ENCODE measurements at regions not wholly inside any gene's neighbourhood (a gene's known extent, or its start where the extent isn't known, plus 50 kb on each side); places are given as distances from the start of the nearest gene placed in this dataset.

DNA sequence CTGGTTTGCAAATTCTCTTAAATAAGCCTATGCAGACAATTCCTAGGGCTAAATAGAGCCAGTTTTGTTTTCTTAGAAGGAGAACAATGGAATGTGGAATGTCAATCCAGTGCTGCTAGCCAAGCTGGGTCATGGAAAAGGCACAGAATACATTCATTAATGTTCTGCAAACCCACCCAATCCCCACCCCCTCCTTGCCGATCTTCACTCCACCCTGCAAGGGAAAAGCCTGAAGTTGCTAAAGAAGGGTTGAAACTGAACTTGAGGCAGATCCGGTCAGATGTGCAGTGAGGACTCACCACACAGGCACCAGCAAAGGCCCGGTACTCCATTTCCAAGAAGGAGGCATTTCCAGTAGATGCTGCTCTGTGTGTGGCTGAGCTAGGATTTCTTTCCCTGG is 179.6 kb downstream of the PLPP3 start:
- intact Hi-C loops (cut with DNase I): loop anchor here (5.0 to 10.0 kb wide), 3 partner anchors 105 to 325 kb away; no protein-coding TSS in a partner anchor

DNA sequence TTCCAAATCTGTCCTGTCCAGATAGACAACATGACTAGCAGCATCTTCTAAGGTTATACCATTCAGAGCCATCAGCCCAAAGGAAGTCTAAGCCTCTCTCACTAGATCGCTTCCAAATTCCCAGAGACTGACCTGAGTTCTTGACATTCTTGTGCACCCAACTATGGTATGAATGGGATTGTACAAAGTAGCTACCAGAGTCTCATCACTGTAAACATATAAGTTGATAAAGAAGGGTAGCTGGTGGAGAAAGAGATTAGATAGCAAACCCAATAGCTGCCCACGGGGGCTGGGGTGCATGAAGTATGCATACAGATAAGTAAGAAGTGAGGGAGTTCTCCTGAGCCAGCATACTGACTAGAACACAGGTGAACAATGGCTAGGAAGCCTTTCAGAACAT is 180.0 kb downstream of the PLPP3 start:
- intact Hi-C loops (cut with DNase I): no loop called here
- no peak for DNase-seq (ENCODE audit: low spot score)

More for the DNA sequence above, 179.6 kb downstream of the PLPP3 start:
- no peak for DNase-seq (ENCODE audit: low spot score)

DNA sequence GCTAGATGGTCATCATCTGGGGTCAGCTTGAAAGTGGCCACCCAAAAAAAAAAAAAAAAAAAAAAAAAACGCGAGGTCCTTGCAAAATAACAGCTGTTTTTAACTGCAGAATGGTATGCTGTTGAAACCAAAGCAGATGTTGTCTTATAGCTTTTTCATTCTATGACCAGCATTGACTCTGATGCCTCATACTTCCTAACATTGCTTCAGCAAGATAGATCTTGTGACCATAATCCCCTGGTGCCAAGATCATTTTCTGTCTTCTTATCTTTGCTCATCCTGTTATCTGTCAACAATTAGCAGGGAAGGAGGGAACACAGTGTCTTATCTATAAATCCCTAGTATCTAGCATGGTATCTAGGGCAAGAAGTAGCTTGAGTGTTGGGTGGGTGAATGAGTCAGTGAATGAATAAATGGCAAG is 181.5 kb downstream of the PLPP3 start:
- intact Hi-C loops (cut with DNase I): no loop called here
- no peak for DNase-seq (ENCODE audit: low spot score)

DNA sequence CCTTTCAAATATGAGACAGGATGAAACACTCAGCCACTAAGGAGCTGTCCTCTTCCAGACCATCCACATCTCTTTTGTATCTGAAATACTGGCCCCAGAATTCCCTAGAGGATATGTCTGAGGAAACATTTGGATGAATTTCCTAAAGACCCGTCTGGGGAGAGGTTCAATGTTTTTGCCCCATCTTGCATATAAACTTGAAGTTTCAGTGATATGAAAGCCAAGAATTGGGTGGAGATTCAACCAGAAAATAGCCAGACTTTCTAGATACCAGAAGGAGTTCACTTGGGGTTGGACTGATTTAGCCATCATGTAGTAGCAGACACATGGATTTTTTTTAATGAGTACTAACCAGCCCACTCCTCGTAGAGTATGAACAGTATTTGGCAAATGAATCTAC is 182.0 kb downstream of the PLPP3 start:
- no peak for DNase-seq (ENCODE audit: low spot score)
- intact Hi-C loops (cut with DNase I): no loop called here

DNA sequence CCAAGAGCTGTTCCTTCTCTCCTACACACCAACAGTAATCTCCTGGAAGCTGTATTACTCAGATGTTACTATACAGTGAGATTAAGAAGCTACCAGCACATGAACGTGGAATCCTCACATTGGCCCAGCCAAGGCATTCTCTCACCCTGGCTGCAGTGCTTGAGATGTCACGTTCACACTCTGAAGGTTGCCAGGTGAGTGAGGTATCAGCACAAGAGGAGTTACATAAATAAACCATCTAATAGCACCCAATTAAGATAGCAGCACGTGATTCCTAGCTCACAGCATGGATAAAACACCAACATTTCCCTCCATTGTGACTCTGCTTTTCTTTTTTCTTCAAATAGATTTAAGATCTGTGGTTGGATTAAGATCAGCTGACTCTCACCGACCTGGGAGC is 182.8 kb downstream of the PLPP3 start:
- DNase-seq (ENCODE audit: low spot score): no peak
- intact Hi-C loops (cut with DNase I): no loop called here

DNA sequence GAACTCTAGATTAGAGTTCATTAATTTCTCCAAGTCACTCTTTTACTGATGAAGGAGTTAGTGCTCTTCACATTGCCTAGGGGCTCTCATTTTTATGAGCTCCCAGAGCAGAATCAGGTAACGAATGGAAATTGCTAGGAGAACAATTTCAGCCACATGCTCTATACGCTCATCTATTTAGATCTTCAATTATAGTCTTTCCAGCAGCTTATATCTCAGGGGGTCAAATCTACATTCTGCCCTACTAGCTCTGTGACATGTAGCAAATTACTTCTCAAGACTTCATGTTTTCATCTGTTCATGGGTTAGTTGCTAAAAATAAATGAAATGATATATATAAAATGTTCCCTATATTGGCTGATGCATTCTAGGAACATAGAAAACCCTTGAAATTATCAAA is 183.6 kb downstream of the PLPP3 start:
- no peak for DNase-seq (ENCODE audit: low spot score)
- intact Hi-C loops (cut with DNase I): no loop called here

DNA sequence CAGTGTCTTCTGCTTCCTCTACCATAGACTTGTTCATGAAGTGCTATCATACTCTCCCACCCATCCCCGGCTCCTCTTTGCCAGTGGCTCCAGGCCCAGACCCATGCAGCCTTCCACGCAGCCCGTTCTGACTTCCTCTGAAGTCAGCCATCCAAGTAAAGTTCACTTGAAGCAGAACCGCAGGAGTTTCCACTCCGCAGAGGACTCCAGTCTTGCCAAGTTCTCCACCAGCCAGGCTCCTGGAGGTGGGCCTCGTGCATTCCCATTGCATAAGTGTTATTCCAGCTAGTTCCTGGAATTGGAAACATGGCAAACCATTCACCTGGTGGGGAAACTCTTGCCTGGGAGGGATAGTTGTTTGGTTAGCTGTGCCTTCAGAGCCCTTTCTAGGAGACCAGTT is 185.1 kb downstream of the PLPP3 start:
- DNase-seq (ENCODE audit: low spot score): no peak
- intact Hi-C loops (cut with DNase I): loop anchor here (5.0 kb wide), 1 partner anchor 202 kb away; no protein-coding TSS in a partner anchor

DNA sequence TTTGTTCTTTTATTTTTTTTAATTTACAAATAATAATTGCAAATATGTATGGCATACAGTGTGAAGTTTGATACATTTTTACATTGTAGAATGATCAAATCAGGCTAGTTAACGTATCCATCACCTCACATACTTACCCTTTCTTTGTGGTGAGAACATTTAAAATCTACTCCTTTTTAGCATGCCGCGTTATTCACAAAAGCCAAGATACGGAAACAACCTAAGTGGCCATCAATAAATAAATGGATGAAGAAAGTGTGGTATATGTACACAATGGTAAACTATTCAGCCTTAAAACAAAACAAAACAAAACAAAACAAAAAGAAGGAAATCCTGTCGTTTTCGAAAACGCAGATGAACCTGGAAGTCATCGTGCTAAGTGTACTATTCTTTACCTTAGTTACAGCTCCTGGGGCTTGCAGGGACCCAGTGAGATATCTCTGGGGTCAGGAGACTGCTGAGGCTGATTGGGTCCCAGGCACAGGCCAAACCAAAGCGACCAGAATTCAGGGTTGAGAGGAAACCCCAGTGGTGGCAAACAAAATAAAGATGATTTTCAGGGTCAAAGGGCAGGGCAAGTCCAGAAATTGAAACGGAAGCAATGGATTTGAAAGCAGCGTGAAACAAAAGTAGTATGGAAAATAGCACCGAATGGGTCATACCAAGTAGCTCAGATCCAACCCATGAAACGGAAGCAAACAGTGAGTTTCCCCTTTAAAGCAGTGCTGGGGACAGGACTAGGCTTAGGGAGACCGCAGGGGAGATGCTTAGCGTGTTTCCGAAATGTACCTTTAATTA is 188.2 kb downstream of the PLPP3 start:
- no peak for DNase-seq (ENCODE audit: low spot score)
- intact Hi-C loops (cut with DNase I): loop anchor here (5.0 kb wide), 1 partner anchor 199 kb away; no protein-coding TSS in a partner anchor

DNA sequence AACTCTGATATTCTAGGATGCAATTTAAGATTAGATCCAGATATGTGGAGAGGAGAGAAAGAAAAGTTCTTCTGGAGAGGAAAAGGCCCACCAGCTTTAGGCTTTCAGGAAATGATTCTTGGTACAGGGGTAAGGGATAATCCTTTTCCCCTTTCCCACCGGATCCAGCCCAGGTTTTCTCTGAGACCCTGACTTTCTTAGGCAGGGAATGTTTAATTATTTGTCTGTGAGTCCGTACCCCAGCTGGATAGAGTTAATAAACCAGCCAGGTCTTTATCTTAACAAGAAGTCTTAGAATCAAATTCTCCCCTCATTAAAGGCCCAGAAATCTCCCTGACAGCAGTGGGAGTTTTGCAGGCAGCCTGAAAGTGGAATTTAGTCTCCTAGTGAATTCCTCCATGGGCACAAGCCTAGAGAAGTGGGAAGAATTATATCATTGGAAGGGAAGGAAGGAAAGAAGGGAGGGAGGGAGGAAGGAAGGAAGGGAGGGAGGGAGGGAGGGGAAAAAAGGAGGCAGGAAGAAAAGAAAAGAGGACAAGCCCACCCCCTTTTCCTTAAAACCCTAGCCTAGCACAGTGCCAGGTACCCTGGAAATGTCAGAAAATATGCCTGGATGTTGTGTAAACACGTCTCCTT is 189.0 kb downstream of the PLPP3 start:
- intact Hi-C loops (cut with DNase I): loop anchor here (5.0 kb wide), 1 partner anchor 198 kb away; no protein-coding TSS in a partner anchor
- no peak for DNase-seq (ENCODE audit: low spot score)

DNA sequence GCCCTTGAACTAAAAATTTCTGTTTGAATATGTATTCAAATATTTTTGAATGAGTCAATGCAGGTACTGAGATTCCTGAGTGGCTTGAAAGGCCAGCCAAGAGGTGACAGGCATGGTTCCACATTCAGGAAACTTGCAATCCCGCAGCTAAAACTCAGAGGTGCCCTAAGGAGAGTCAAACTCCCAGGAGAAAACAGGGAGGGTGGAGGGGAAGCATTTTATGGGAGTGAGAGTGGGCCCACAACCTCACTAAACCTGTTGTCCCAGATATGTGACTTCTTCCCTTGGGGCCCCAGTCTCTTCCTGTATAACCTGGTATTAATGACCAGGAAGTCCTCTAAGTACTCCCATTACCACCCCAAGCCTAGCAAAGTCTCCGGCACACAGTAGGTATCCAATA is 189.6 kb downstream of the PLPP3 start:
- no peak for DNase-seq (ENCODE audit: low spot score)
- intact Hi-C loops (cut with DNase I): loop anchor here (5.0 kb wide), 1 partner anchor 198 kb away; no protein-coding TSS in a partner anchor

DNA sequence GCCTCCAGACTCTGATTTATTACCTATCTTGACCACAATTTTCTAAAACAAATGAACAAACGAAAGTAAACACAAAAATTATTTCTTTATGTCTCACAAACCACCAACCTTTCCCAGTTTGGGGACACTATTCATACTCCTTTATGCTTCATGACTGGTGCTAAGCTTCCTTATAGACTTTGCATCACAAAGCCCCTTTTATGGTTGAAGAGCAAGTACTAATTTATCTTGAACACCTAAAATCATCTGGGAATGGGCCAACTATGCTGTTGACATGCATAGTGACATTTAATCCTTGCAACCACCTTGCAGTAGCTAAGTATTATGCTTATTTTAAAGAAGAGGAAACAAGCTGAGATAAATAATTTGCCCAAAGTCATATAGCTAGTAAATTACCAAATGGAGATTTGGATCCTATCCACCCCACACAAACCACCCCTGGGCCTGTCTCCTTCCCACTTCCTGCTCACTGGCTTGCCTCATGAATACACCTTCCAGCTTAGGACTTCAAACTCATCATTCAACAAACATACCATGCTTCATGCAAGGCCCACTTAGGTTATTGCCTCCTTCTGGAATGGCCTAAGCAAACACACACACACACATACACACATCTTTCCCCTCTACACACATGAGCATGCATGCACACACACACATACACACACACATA is 192.2 kb downstream of the PLPP3 start:
- no peak for DNase-seq (ENCODE audit: low spot score)
- intact Hi-C loops (cut with DNase I): no loop called here

DNA sequence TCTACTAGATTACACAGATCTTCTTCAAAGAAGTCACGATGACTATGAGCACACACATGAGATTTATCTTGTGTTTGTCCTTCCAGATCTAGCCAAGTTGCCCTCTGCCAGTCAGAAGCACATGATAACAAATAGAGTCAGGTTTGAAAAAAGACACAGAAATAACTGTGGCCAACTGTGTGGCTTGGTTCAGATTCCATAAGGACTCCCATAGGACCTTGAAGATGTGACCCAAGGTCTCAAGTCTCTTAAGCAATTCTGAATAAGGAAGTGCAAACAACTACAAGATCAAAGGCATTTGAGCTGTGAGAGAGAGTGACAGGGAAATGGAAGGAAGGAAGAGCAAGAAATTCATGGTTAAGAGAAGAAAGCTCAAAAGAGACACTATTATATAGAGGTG is 194.0 kb downstream of the PLPP3 start:
- intact Hi-C loops (cut with DNase I): no loop called here

DNA sequence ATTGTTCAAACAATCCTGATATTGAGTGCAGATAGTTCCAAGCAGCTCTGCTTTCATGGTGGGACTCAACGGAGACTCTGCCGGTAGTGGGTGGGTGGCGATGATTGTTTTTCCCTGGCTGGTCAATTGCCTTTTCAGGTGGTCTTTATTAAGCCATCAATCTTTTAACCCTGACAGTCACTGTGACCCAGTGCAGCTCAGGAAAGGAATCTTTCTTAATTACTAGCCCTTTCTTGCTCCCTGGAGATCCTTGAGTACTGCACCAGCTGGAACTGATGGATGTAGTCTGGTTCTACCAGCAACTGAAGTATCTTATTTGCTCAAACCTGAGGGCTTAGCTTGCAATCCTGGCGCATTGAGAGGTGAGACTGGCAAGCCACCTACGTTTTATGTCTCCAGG is 196.4 kb downstream of the PLPP3 start:
- intact Hi-C loops (cut with DNase I): no loop called here
- DNase-seq (ENCODE audit: low spot score): no peak

More for the DNA sequence above, 194.0 kb downstream of the PLPP3 start:
- DNase-seq (ENCODE audit: low spot score): no peak

DNA sequence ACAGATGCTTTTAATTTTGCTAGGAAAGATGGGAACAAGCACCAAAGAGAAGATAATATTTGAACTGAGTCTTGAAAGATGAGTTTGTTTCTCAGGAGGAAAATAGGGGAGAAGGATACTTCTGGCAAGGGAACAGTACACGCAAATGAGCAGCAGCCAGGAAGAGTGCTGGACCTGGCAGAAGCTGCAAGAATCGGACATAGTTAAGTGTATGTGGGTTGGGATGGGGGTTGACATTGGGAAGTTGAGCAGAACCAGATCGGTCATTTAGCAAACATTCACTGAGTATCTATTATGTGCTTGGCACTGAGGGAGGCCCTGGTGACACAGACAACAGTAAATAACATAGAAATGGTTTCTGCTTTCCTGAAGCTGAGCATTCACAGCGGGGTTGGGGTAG is 198.8 kb downstream of the PLPP3 start:
- intact Hi-C loops (cut with DNase I): no loop called here
- DNase-seq (ENCODE audit: low spot score): no peak

DNA sequence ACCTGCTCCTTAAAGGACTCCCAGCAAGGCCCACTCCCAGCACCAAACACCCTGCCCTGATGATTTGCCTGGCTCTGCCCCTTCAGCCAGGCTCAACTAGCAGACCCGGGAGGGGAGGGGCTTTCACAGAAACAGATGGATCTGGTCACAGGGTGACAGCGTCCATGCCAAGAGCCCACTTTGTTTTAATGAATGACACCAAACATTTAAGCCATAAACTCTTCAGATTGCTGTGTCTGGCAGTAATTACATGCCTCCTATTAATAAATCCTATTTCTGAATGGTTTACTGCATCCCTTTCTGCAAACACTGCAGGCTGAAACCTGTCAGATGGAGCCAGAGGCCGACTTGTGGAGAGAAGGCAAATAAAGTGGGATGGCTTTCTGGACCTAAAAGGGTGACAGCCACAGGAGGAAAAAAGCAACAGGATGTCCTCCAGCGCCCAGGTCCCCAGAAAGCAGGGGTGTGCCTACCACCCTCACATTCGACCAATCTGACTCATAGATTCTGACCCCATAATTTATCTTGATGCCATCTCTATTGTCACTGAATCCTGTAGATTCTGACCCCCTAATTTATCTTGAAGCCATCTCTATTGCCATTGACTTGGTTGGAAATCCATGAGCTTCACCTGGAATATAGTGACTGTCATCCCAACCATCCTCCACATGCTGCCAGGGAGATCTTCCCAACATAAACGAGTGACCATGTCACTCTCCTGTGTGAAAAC is 200.9 kb downstream of the PLPP3 start:
- no peak for DNase-seq (ENCODE audit: low spot score)
- intact Hi-C loops (cut with DNase I): loop anchor here (2.0 to 5.0 kb wide), 2 partner anchors 49 to 200 kb away; partner anchors contain the start of gene PLPP3

DNA sequence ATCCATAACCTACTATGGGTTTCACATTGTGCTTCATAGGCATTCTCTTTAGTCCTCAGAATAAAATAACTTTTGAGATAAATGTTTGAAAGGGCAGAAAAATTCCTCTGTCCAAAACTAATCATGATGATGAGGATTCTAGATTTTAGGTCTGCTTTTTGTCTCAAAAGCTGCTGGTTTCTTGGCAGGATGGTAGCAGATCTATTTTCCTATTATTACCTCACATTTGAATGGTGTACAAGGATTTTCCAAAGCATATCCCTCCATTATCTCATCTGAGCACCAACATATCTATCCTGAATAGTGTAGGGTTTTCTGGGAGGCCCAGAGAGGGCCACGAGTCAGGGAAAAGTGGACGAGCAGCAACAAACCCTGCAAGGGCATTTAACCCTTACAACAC is 201.9 kb downstream of the PLPP3 start:
- no peak for DNase-seq (ENCODE audit: low spot score)
- intact Hi-C loops (cut with DNase I): loop anchor here (5.0 kb wide), 1 partner anchor 50 kb away; no protein-coding TSS in a partner anchor

DNA sequence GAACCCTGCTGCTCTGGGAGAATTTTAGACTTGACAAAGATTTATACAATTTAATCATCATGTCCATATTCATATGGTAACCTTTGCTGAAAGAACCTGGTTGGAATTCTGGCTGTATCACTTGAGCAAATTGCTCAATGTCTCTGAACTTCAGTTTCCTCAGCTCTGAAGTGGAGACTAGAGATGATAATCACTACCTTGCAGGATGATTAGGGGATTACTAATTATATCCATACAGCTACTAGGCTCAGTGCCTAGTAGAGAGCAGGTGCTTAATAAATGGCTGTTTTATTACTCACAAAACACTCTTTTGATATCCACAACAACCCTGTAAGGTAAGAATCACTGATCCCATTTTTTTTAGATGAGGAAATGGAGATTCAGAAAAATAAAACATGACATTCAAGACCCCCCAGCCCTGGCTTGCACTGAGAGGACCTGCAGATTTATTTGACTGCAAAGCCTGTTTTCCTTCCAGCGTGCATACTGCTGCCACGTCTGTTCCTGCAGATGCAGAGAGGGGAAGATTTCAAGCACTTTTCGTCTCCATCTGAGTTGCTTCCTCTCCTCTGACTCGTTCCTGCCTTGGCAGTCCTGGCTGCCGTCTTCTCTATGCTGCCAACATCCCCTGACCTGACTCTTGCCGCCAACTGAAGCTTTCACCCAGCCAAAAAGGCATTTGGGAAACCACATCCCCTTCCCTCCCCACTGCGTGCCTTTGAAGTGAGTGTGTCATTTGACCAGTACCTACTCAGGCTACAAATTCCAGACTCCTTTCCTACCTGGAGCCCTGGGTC is 203.0 kb downstream of the PLPP3 start:
- no peak for DNase-seq (ENCODE audit: low spot score)
- intact Hi-C loops (cut with DNase I): loop anchor here (5.0 kb wide), 1 partner anchor 51 kb away; no protein-coding TSS in a partner anchor

DNA sequence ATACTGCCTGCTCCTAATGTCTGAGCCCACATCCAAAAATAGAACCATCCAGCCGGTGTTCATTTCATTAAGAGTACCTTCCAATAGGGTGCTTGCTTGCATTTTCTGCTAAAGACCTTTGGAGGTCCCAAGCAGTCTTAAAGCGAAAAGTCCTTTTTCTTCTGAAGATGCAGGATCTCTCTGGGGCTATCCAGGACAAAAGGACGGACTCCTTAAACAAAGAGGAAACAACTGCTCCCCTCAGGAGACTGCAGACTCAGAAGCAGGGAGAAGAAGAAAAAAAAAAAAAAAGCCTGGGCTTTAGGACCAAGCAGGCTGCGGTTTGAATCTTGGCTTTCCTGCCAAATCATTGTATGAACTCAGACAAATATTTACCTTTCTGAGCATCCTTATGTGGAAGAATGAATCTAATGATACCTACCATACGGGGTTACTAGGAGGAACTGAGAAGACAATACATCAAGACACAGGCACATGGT is 204.0 kb downstream of the PLPP3 start:
- intact Hi-C loops (cut with DNase I): loop anchor here (5.0 kb wide), 1 partner anchor 52 kb away; no protein-coding TSS in a partner anchor
- no peak for DNase-seq (ENCODE audit: low spot score)

All from cardiac septum (tissue), 1 donor.